ENCODE measurements at regions not wholly inside any gene's neighbourhood (a gene's known extent, or its start where the extent isn't known, plus 50 kb on each side); places are given as distances from the start of the nearest gene placed in this dataset.
A peak's percentile ranks its signal among the peaks of the same experiment; 100 is the strongest.

DNA sequence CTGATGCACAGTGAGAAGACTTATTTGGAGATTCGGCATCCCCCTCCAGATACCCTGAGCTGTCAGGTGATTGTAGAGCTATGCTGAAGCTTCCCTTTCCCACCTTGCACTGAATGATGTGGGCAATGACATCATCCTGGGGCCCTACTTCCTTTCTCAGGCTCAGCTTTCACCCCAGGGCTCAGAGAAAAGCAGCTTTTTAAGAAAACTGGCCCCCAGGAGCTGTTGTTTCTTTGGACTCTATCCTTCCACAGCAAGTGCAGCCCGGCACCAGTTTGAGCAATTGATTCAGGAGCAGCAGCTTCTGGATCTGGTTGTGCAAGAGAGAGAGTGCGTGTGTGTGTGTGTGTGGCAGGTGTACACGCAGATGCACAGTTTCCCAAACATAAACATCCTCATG lies 251.3 kb downstream of the ANAPC1 start:
- no peaks in the 10 kb centered on the region for H3K27me3 ChIP-seq
- H3K27ac ChIP-seq = no peak overlapping the region
- DNase-seq = no peak
- intact Hi-C loops (cut with DNase I) = no loop called here
- WGBS, 2 donors = 76 to 80% methylated on average over 4 of the region's 4 CpGs
- no peaks in the 10 kb centered on the region for H3K36me3 ChIP-seq
- no peak overlapping the region for H3K4me3 ChIP-seq
- no peak for TF ChIP-seq POLR2A (IDR thresholded peaks at IDR 0.05)
- TF ChIP-seq, protein P1, sequence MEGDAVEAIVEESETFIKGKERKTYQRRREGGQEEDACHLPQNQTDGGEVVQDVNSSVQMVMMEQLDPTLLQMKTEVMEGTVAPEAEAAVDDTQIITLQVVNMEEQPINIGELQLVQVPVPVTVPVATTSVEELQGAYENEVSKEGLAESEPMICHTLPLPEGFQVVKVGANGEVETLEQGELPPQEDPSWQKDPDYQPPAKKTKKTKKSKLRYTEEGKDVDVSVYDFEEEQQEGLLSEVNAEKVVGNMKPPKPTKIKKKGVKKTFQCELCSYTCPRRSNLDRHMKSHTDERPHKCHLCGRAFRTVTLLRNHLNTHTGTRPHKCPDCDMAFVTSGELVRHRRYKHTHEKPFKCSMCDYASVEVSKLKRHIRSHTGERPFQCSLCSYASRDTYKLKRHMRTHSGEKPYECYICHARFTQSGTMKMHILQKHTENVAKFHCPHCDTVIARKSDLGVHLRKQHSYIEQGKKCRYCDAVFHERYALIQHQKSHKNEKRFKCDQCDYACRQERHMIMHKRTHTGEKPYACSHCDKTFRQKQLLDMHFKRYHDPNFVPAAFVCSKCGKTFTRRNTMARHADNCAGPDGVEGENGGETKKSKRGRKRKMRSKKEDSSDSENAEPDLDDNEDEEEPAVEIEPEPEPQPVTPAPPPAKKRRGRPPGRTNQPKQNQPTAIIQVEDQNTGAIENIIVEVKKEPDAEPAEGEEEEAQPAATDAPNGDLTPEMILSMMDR (IDR thresholded peaks at IDR 0.05) = no peak
- peaks cover 0 to 8% (median 0%) of the 10 kb centered on the region in 3 donors for H3K4me1 ChIP-seq
- peaks cover 0 to 20% (median 11%) of the 10 kb centered on the region in 3 donors for H3K9me3 ChIP-seq

GRCh38 chr2:111633189-111633588 lies 250.8 kb downstream of the ANAPC1 start:
- H3K4me1 ChIP-seq = peaks cover 0 to 8% (median 0%) of the 10 kb centered on the region in 3 donors
- H3K36me3 ChIP-seq = no peaks in the 10 kb centered on the region
- no peak overlapping the region for H3K4me3 ChIP-seq
- intact Hi-C loops (cut with DNase I) = no loop called here
- no peaks in the 10 kb centered on the region for H3K27me3 ChIP-seq
- H3K27ac ChIP-seq = no peak overlapping the region
- peaks cover 0 to 23% (median 11%) of the 10 kb centered on the region in 3 donors for H3K9me3 ChIP-seq
- TF ChIP-seq POLR2A (IDR thresholded peaks at IDR 0.05) = no peak
- TF ChIP-seq, protein P1 (IDR thresholded peaks at IDR 0.05) = no peak
- no peak for DNase-seq
- 100% methylated on average over 2 of the region's 2 CpGs for WGBS, 2 donors

GRCh38 chr2:111633643-111634042 lies 250.3 kb downstream of the ANAPC1 start:
- Histone ChIP-seq H3K36me3 (no peaks in the 10 kb centered on the region), H3K27ac (no peak overlapping the region), H3K9me3 (peaks cover 0 to 23% (median 11%) of the 10 kb centered on the region in 3 donors), H3K4me1 (peaks cover 0 to 8% (median 0%) of the 10 kb centered on the region in 3 donors), H3K27me3 (no peaks in the 10 kb centered on the region), H3K4me3 (no peak overlapping the region)
- intact Hi-C loops (cut with DNase I) = no loop called here
- no peak for DNase-seq
- TF ChIP-seq POLR2A (IDR thresholded peaks at IDR 0.05) = no peak
- TF ChIP-seq, protein P1 (IDR thresholded peaks at IDR 0.05) = no peak
- WGBS, 2 donors = 91 to 92% methylated on average over 6 of the region's 6 CpGs

DNA sequence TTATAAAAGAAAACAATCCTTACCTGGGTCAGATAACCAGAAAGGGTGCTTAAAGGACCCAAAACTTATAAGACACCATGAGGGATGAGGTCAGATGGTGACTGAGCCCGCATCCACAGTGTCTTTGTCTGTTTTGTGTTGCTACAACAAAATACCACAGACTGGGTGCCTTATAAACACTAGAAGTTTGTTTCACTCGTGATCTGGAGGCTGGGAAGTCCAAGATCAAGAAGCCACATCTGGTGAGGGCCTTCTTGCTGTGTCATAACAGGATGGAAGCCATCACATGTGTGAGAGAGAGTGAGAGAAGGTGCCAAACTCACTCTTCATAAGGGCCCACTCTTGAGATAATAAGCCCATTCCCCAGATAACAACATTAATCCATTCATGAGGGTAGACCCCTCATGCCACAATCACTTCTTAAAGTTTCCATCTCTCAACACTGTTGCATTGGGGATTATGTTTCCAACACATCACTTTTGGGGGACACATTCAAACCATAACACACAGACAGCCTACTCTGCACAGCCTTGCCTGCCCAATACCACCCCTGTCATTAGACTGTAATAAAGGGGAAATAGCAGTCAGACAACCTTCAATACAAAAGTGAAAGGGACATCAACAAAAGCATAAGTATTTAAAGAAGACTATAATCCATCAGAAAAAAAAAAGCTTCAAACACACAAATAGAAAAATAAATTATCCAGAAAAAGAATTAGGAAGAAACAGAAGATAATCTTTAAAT lies 249.8 kb downstream of the ANAPC1 start:
- no peak for DNase-seq
- Histone ChIP-seq H3K4me3 (no peak overlapping the region), H3K36me3 (no peaks in the 10 kb centered on the region), H3K27me3 (no peaks in the 10 kb centered on the region), H3K27ac (no peak overlapping the region), H3K9me3 (peaks cover 0 to 21% (median 8%) of the 10 kb centered on the region in 3 donors), H3K4me1 (peaks cover 0 to 8% (median 0%) of the 10 kb centered on the region in 3 donors)
- intact Hi-C loops (cut with DNase I) = no loop called here
- TF ChIP-seq, protein P1 (IDR thresholded peaks at IDR 0.05) = no peak
- TF ChIP-seq POLR2A (IDR thresholded peaks at IDR 0.05) = no peak
- WGBS, 2 donors = 29 to 64% methylated on average over 2 of the region's 2 CpGs

GRCh38 chr2:111634995-111635538 lies 248.9 kb downstream of the ANAPC1 start:
- intact Hi-C loops (cut with DNase I) = no loop called here
- Histone ChIP-seq H3K9me3 (peaks cover 0 to 15% (median 0%) of the 10 kb centered on the region in 3 donors), H3K27me3 (no peaks in the 10 kb centered on the region), H3K4me3 (no peak overlapping the region), H3K4me1 (peaks cover 0 to 14% (median 0%) of the 10 kb centered on the region in 3 donors), H3K36me3 (no peaks in the 10 kb centered on the region), H3K27ac (peak overlapping the region in 1 of 4 donors; percentile 11)
- no peak for DNase-seq
- TF ChIP-seq, protein P1 (IDR thresholded peaks at IDR 0.05) = no peak
- no peak for TF ChIP-seq POLR2A (IDR thresholded peaks at IDR 0.05)
- 36 to 48% methylated on average over 4 of the region's 4 CpGs for WGBS, 2 donors

All from esophagus squamous epithelium (tissue), 5 donors.